Gastroesophageal sphincter (tissue), 3 donors: ENCODE measurements at regions not wholly inside any gene's neighbourhood (a gene's known extent, or its start where the extent isn't known, plus 50 kb on each side); places are given as distances from the start of the nearest gene placed in this dataset.

Experiments
- CTCF ChIP-seq, 4 experiments: fragments of 200-600 bp in 2 of 4; fragments of 450-650 bp in 2 of 4; sonication (generic) in 1 of 4; IDR thresholded peaks; one replicate each; pipeline ENCODE4 v1.5.1; 2017 to 2019; ENCODE audit warnings: antibody characterized with exemption in 4 of 4, mild to moderate bottlenecking in 2 of 4, moderate library complexity in 2 of 4
- EP300 ChIP-seq: sonication (generic); formaldehyde crosslinking; IDR thresholded peaks from one replicate; pipeline ENCODE4 v1.6.1; 2017; ENCODE audit warnings: antibody characterized with exemption, mild to moderate bottlenecking
- POLR2A ChIP-seq, 2 donors: fragments of 450-650 bp; IDR thresholded peaks; one replicate each; pipeline ENCODE4 v1.6.1; 2017; ENCODE audit warnings: antibody characterized with exemption in 2 of 2, mild to moderate bottlenecking in 2 of 2, moderate library complexity in 1 of 2
- POLR2AphosphoS5 ChIP-seq: sonication (generic); formaldehyde crosslinking; IDR thresholded peaks from one replicate; pipeline ENCODE4 v1.6.1; 2017; ENCODE audit warnings: antibody characterized with exemption

- TF ChIP-seq CTCF (IDR thresholded peaks at IDR 0.05) (no peak), POLR2A (IDR thresholded peaks at IDR 0.05) (no peak), POLR2AphosphoS5 (no peak), EP300 (no peak)
Observed at GRCh38 chr1:112060261-112060660, 70.8 kb upstream of the KCND3 start.
